GM20000 (cell line): ENCODE measurements at regions not wholly inside any gene's neighbourhood (a gene's known extent, or its start where the extent isn't known, plus 50 kb on each side); places are given as distances from the start of the nearest gene placed in this dataset.

Experiments
- DNase-seq: peaks from one replicate; pipeline ENCODE4 v3.0.0; 2012; ENCODE audit warnings: low spot score
- TF ChIP-seq, protein P1 (sequence below): IDR thresholded peaks from 2 replicates; pipeline ENCODE4 v1.5.1; 2012; ENCODE audit warnings: mild to moderate bottlenecking, control low read depth; ENCODE audit errors: extremely low read depth, missing control alignments

DNA sequence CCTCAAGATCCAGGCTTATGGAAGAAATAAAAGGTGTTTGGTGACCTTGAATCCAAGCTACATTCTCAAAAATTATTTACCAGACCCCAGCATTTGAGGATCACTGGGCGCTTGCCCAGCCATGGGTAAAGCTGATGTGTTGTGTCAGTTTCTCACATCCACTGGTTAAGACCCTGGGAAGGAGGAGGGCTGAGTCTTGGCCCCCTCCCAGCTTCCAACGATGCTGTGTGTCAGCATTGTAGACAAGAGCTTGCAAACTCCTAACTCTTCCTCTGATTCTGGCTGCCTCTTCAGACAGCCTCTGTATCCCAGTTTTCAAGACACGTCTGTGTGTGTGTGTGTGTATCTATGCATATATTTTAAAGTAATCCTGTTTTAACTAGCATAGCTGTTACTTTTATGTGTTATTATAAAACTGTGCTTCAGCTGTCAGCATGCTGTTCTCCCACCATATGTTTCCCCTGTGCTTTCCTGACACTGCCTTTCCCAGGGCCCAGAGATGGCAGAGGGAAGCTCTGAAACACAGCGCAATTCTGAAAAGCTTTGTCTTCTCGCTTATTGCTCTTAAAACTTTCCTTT is 157.3 kb upstream of the LRRN1 start:
- no peak for DNase-seq
- TF ChIP-seq, protein P1, sequence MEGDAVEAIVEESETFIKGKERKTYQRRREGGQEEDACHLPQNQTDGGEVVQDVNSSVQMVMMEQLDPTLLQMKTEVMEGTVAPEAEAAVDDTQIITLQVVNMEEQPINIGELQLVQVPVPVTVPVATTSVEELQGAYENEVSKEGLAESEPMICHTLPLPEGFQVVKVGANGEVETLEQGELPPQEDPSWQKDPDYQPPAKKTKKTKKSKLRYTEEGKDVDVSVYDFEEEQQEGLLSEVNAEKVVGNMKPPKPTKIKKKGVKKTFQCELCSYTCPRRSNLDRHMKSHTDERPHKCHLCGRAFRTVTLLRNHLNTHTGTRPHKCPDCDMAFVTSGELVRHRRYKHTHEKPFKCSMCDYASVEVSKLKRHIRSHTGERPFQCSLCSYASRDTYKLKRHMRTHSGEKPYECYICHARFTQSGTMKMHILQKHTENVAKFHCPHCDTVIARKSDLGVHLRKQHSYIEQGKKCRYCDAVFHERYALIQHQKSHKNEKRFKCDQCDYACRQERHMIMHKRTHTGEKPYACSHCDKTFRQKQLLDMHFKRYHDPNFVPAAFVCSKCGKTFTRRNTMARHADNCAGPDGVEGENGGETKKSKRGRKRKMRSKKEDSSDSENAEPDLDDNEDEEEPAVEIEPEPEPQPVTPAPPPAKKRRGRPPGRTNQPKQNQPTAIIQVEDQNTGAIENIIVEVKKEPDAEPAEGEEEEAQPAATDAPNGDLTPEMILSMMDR, result no peak

DNA sequence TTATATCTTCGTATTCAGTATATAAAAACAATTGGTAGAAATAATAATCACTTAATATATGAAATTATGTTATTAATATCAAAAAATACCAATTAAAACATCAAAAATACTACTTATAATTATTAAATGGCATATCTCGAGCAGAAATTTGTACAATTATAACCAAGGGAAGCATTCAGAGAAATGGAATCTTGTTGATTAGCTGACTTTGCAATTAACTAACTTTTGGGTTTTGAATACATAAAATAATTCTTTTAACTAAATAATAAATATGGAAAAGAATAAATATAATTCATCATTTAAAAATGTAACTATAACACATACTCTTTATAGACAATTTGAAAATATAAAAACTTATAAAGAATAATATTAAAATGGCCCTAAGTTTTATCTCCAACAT is 160.2 kb upstream of the LRRN1 start:
- TF ChIP-seq, protein P1, result no peak
- no peak for DNase-seq

DNA sequence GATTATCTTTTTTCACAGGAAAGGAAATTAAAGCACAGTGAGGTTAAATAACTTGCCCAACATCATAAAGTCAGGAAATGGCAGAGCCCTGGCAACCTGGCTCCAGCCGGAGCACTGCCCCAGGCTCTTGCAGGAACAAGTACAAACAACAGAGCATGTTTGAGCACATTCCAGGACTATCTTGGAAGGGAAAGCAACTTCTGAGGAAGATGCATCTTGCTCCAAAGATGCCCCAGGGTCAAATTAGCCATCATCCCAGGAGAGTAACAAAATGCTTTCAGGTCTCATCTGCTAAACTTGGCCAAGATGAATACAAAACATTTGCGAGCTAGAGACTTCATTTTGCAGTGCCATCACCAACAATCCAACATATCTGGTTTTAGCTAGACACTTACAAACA is 162.4 kb upstream of the LRRN1 start:
- TF ChIP-seq, protein P1, result no peak
- no peak for DNase-seq

DNA sequence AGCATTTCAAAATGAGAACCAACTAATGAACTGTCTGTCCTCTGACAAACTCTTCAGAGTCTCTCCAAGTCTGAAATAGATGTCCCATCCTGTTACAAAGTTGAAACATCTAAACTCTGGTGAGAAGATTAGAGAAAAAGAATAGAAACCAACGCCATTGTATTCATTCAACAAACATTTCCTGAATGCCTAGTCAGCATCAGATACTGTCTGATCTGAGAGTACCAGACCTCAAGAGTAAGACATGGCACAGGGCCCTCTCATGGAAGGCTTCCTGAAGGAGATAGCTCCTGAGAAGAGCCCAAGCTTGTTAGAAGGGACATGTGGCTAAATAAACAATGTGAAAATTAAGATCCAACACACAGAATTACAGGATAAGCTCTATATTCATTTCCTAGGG is 164.1 kb upstream of the LRRN1 start:
- DNase-seq, result no peak
- TF ChIP-seq, protein P1, result no peak

DNA sequence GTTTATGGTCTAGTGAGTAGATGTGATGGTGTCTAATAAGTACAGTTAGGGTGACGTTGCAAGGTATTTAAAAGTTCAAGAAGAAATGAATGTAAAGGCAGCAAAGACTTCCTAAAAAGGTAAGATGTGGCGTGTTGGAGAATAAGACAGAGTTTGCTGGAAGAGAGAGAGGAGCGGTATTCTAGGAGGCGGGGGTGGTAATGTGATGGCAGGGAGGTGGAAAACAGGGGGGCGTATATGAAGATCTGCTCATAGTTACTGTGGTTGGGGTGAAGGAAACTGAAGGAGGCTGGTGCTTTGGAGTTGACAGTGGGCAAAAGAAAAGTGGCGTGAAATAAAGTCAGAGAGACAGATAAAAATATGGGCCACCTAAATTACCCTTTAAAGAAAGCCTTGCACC is 164.9 kb upstream of the LRRN1 start:
- no peak for DNase-seq
- TF ChIP-seq, protein P1, result no peak

DNA sequence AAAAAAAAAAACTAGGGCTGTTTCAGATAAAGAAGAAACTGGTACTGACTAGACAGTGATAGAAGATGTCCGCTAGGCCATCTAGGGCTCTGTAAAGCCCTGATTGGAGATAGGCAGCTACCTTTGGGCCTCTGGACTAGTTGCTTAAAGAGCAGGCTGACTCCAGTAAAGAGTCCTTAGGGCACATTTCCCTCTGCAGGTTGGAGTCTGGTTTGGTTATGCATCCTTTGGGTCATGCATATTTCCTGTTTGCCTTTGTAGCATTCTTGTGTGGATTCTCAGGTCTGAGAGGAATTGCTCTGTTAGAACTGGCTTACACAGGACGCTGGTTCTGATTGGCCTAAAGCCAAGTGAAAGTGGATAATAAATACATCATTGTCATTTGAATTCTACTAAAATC is 165.5 kb upstream of the LRRN1 start:
- DNase-seq, result no peak
- TF ChIP-seq, protein P1, result no peak

DNA sequence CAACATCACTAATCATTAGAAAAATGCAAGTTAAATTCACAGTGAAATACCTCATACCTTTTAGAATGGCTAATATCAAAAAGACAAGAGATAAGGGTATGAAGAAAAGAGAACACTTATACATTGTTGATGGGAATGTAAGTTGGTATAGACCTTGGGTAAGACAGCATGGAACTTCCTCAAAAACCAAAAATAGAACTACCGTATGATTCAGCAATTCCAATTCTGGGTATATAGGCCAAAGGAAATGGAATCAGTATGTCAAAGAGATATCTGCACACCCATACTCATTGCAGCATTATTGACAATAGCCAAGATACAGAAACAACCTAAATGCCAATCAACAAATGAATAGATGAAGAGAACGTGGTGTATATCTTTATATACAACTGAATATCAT is 166.8 kb upstream of the LRRN1 start:
- TF ChIP-seq, protein P1, result no peak
- DNase-seq, result no peak

DNA sequence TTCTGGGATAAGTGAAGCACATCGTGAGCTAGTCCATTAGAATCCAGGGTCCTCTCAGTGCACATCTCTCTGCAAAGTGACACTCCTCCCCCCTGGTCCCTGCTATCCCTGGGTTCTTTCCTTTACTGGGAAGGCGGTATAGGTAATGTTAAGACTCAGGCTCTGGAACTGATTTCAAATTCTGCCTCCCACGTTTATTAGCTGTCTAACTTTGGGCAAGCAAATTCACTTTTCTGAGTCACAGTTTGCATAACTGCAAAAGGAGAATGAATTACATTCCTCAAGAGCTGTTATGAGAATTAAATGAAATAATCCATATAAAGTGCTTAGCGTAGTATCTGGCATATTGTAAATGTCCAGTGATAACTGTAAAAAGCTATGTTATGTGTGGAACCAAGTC is 168.1 kb upstream of the LRRN1 start:
- DNase-seq, result no peak
- TF ChIP-seq, protein P1, result no peak
